Keratinocyte (primary cell): ENCODE measurements at regions not wholly inside any gene's neighbourhood (a gene's known extent, or its start where the extent isn't known, plus 50 kb on each side); places are given as distances from the start of the nearest gene placed in this dataset.
"Not testable (repeated sequence)": the region's sequence is repeated elsewhere in the genome, so short reads cannot be mapped to it uniquely, and the experiment has no call there.

ENCODE experiments used
- DNase-seq: peaks from one replicate; pipeline ENCODE4 v3.0.0-alpha.2; 2011; ENCODE audit warnings: low read depth, missing footprints, low spot score
- FAIRE-seq: peaks from 2 replicates; lab custom pipeline; 2011; peaks lifted over from hg19 to GRCh38; lab: Jason Lieb, UNC
- H2AFZ ChIP-seq: 2 replicates; pipeline ENCODE4 v1.6.0; 2012; ENCODE audit warnings: low read length, control low read depth, inconsistent platforms; ENCODE audit not compliant: control insufficient read depth
- H3K27ac ChIP-seq: 2 replicates; pipeline ENCODE4 v1.5.1; 2011; ENCODE audit warnings: low read length; ENCODE audit not compliant: control insufficient read depth, insufficient read depth
- H3K27me3 ChIP-seq: 3 replicates; pipeline ENCODE4 v1.6.0; 2011; ENCODE audit warnings: low read length; ENCODE audit not compliant: control insufficient read depth, insufficient read depth; ENCODE audit errors: extremely low read depth
- H3K36me3 ChIP-seq, 2 experiments: 2 replicates in 1 of 2; 3 replicates in 1 of 2; pipeline ENCODE4 v1.5.1; 2011; ENCODE audit warnings: low read length in 2 of 2, mild to moderate bottlenecking in 1 of 2; ENCODE audit not compliant: control insufficient read depth in 2 of 2, insufficient read depth in 2 of 2; ENCODE audit errors: extremely low read depth in 1 of 2
- H3K4me1 ChIP-seq: 3 replicates; pipeline ENCODE4 v1.5.1; 2011; ENCODE audit warnings: low read length; ENCODE audit not compliant: control insufficient read depth, insufficient read depth; ENCODE audit errors: extremely low read depth
- H3K4me2 ChIP-seq: 3 replicates; pipeline ENCODE4 v1.6.0; 2011; ENCODE audit warnings: low read depth, low read length; ENCODE audit not compliant: control insufficient read depth, insufficient read depth; ENCODE audit errors: extremely low read depth
- H3K4me3 ChIP-seq, 3 experiments: fragments of 200-600 bp in 1 of 3; sonication (generic) in 1 of 3; 2 replicates in 2 of 3; 3 replicates in 1 of 3; pipeline ENCODE4 v1.5.1; 2011 to 2016; ENCODE audit warnings: low read length in 3 of 3, mild to moderate bottlenecking in 3 of 3, control low read depth in 2 of 3, inconsistent platforms in 1 of 3, low read depth in 1 of 3, mixed read lengths in 1 of 3, mixed run types in 1 of 3, moderate library complexity in 1 of 3; ENCODE audit not compliant: control insufficient read depth in 2 of 3, insufficient read depth in 2 of 3; ENCODE audit errors: extremely low read depth in 1 of 3
- H3K79me2 ChIP-seq: 2 replicates; pipeline ENCODE4 v1.6.0; 2012; ENCODE audit warnings: low read length; ENCODE audit not compliant: control insufficient read depth, insufficient read depth
- H3K9ac ChIP-seq: 3 replicates; pipeline ENCODE4 v1.6.0; 2011; ENCODE audit warnings: low read length; ENCODE audit not compliant: control insufficient read depth, insufficient read depth; ENCODE audit errors: extremely low read depth
- H3K9me1 ChIP-seq: 3 replicates; pipeline ENCODE4 v1.6.0; 2011; ENCODE audit warnings: low read length; ENCODE audit not compliant: control insufficient read depth, insufficient read depth; ENCODE audit errors: extremely low read depth
- H3K9me3 ChIP-seq: 2 replicates; pipeline ENCODE4 v1.5.1; 2012; ENCODE audit warnings: low read depth, low read length; ENCODE audit not compliant: control insufficient read depth
- H4K20me1 ChIP-seq: 3 replicates; pipeline ENCODE4 v1.6.0; 2011; ENCODE audit warnings: low read length; ENCODE audit not compliant: control insufficient read depth, insufficient read depth; ENCODE audit errors: extremely low read depth
- EZH2 ChIP-seq: IDR thresholded peaks from one replicate; pipeline ENCODE4 v1.6.1; 2012; ENCODE audit warnings: inconsistent platforms, mild to moderate bottlenecking, low read length, moderate library complexity
- dilution Hi-C: fragments of 300-500 bp; cut with MboI; formaldehyde crosslinking; loops from one replicate; pipeline ENCODE4 v1.7.0; 2020; ENCODE audit warnings: low sequenced_read_pairs; ENCODE audit not compliant: extremely low pct_ligation_motif_present
- TF ChIP-seq, protein P1 (sequence below), 3 experiments: IDR thresholded peaks in 1 of 3; conservative IDR thresholded peaks in 1 of 3; optimal IDR thresholded peaks in 1 of 3; 2 replicates in 2 of 3; 3 replicates in 1 of 3; pipeline versions ENCODE3 to v1.5.1; 2011; ENCODE audit warnings: low read length in 3 of 3, mild to moderate bottlenecking in 3 of 3, moderate library complexity in 2 of 3, control low read depth in 1 of 3, inconsistent platforms in 1 of 3; ENCODE audit not compliant: insufficient read depth in 2 of 3; ENCODE audit errors: extremely low read depth in 1 of 3

DNA sequence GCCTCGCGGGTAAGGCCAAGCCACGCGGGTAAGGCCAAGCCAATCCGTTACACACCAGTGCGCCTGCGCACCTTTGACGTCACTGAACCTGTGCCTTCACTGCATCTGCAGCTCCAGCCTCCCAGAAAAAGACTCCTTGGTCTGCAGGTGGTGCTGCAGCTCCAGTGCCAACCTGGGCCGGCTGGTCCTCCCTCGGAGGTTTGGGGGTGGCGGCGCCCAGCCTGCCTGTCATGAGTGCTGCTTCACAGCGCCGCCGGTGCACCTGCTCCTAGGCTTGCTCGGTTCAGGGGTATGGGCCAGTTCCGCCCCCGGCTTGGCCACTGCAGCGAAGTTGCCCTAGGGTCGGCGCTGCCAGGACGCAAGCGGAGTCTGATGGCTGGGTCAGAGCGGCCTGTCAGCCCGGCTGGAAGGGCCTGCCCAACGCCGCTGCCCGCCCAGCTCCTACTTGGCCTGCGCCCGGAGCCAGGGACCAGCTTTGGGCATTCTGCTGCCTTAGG, 146.6 kb downstream of the USP22 start:
- Histone ChIP-seq H3K9me3 (no peaks in the 10 kb centered on the region), H3K4me3 (no peak overlapping the region), H2AFZ (no peak overlapping the region), H4K20me1 (no peaks in the 10 kb centered on the region), H3K36me3 (no peaks in the 10 kb centered on the region), H3K27ac (no peak overlapping the region), H3K4me1 (no peaks in the 10 kb centered on the region), H3K79me2 (no peaks in the 10 kb centered on the region), H3K27me3 (no peaks in the 10 kb centered on the region), H3K4me2 (no peak overlapping the region), H3K9me1 (no peaks in the 10 kb centered on the region), H3K9ac (no peak overlapping the region)
- no peak for FAIRE-seq
- DNase-seq = no peak
- no peak for TF ChIP-seq EZH2
- TF ChIP-seq, protein P1, sequence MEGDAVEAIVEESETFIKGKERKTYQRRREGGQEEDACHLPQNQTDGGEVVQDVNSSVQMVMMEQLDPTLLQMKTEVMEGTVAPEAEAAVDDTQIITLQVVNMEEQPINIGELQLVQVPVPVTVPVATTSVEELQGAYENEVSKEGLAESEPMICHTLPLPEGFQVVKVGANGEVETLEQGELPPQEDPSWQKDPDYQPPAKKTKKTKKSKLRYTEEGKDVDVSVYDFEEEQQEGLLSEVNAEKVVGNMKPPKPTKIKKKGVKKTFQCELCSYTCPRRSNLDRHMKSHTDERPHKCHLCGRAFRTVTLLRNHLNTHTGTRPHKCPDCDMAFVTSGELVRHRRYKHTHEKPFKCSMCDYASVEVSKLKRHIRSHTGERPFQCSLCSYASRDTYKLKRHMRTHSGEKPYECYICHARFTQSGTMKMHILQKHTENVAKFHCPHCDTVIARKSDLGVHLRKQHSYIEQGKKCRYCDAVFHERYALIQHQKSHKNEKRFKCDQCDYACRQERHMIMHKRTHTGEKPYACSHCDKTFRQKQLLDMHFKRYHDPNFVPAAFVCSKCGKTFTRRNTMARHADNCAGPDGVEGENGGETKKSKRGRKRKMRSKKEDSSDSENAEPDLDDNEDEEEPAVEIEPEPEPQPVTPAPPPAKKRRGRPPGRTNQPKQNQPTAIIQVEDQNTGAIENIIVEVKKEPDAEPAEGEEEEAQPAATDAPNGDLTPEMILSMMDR (optimal IDR thresholded peaks at IDR 0.05 in 1 of 3, IDR thresholded peaks at IDR 0.05 in 1 of 3, conservative IDR thresholded peaks at IDR 0.05 in 1 of 3; ENCODE audit: extremely low read depth in 1 of 3, insufficient read depth in 2 of 3, low read length in 3 of 3) = peak in 2 of 3 experiments; percentile 13 to 23
- dilution Hi-C loops = no loop called here

DNA sequence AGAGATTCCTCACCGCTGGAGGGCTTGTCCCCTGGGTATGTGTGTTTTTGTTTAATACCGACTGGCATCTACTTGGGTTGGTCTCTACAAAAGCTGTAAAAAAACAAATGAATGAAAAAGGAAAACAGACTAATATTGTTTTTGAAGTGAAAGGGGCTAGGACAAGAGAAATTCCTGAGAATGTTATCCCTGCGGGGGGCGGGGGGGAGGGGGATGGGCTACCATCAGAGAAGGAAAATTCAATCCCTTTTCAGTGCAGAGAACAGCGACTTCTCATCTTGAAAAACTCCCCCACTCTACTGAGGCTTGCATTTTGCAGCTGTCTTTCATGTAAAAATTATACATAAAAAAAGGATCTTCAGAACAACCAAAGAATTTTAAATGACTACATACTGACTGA, 144.1 kb downstream of the USP22 start:
- FAIRE-seq, H3K9me1 ChIP-seq, H3K4me1 ChIP-seq, H3K27me3 ChIP-seq, H3K27ac ChIP-seq, H3K9ac ChIP-seq, H3K79me2 ChIP-seq, H3K36me3 ChIP-seq, DNase-seq, H3K4me3 ChIP-seq, H3K9me3 ChIP-seq, dilution Hi-C loops, H2AFZ ChIP-seq, H4K20me1 ChIP-seq, H3K4me2 ChIP-seq: not testable (repeated sequence)

DNA sequence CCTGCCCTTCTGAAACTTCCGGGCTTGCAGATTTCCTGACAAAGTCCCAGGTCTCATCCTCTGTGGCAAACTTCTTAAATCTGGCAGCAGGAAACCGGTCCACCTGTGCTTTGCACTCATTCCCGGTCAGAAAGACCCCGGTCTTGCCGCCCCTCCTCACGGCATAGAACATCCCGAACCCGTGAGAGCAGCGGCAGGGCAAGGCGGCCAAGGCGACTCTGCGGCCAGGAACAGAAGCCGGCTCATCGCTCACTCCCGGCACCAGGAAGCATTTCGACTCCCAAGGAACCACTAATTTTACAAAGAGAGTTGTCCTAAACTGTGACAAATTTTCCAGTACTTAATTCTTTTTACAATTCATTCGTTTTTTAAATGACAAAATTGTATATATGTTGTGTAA, 140.3 kb downstream of the USP22 start:
- DNase-seq, H2AFZ ChIP-seq, H3K4me1 ChIP-seq, H3K4me3 ChIP-seq, H3K27me3 ChIP-seq, H3K9me1 ChIP-seq, H3K9ac ChIP-seq, H3K36me3 ChIP-seq, H4K20me1 ChIP-seq, H3K27ac ChIP-seq, FAIRE-seq, H3K9me3 ChIP-seq, H3K79me2 ChIP-seq, H3K4me2 ChIP-seq, dilution Hi-C loops: not testable (repeated sequence)

DNA sequence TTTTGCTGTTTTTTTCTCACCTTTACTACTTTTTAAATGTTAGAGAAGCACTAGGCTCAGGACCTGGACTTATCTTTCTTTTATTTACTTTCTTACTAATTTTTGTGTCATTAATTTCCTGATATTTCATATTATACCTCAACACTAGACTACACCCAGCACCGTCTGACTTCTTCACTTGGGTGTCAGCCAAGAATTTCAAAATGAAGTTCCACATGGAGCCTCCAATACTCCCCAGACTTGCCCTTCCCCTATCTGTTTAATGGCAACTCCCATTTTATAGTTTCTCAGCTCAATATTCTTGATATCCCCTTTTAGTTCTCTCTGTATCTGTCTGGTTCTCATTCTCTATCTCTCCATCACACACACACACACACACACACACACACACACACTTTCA, 139.3 kb downstream of the USP22 start:
- DNase-seq, H3K79me2 ChIP-seq, H4K20me1 ChIP-seq, H3K9me1 ChIP-seq, H3K27me3 ChIP-seq, H3K9ac ChIP-seq, dilution Hi-C loops, H3K4me2 ChIP-seq, H3K4me3 ChIP-seq, H3K27ac ChIP-seq, H3K9me3 ChIP-seq, FAIRE-seq, H2AFZ ChIP-seq, H3K4me1 ChIP-seq, H3K36me3 ChIP-seq: not testable (repeated sequence)
